ENCODE measurements at regions not wholly inside any gene's neighbourhood (a gene's known extent, or its start where the extent isn't known, plus 50 kb on each side); places are given as distances from the start of the nearest gene placed in this dataset.

DNA sequence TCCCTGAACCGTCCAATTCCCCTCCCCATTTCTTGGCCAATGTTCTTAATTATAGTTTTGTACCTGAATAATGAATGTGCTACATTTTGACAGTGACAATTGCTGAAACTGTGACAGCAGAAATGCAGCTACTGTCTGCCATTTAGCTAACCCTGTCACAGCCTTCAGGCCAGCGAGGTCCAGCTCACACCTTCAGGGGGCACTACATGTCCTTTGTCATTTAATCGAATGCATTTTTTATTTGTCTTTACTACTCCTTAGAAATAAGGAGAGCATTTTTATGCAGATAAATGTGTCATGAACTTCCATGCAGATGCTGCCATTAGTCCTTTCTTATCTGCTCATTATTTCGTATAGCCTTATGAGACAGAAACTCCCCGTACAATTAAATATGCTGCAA, 159.9 kb downstream of the MZT1 start:
- no peaks in the 10 kb centered on the region for H3K4me1 ChIP-seq (ENCODE audit: insufficient read depth, poor library complexity, severe bottlenecking)
- H3K27me3 ChIP-seq (ENCODE audit: insufficient read depth, poor library complexity, severe bottlenecking): no peaks in the 10 kb centered on the region
- TF ChIP-seq, protein P1, sequence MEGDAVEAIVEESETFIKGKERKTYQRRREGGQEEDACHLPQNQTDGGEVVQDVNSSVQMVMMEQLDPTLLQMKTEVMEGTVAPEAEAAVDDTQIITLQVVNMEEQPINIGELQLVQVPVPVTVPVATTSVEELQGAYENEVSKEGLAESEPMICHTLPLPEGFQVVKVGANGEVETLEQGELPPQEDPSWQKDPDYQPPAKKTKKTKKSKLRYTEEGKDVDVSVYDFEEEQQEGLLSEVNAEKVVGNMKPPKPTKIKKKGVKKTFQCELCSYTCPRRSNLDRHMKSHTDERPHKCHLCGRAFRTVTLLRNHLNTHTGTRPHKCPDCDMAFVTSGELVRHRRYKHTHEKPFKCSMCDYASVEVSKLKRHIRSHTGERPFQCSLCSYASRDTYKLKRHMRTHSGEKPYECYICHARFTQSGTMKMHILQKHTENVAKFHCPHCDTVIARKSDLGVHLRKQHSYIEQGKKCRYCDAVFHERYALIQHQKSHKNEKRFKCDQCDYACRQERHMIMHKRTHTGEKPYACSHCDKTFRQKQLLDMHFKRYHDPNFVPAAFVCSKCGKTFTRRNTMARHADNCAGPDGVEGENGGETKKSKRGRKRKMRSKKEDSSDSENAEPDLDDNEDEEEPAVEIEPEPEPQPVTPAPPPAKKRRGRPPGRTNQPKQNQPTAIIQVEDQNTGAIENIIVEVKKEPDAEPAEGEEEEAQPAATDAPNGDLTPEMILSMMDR (IDR thresholded peaks at IDR 0.05; ENCODE audit: poor library complexity, severe bottlenecking): no peak
- no peak overlapping the region for H3K27ac ChIP-seq (ENCODE audit: poor library complexity, severe bottlenecking)
- no peak for ATAC-seq (ENCODE audit: low read depth)
- no peak for DNase-seq (ENCODE audit: low spot score)
- H3K9me3 ChIP-seq (ENCODE audit: severe bottlenecking): no peaks in the 10 kb centered on the region
- H3K36me3 ChIP-seq (ENCODE audit: low read depth): no peaks in the 10 kb centered on the region
- H3K4me3 ChIP-seq (ENCODE audit: severe bottlenecking): no peak overlapping the region

DNA sequence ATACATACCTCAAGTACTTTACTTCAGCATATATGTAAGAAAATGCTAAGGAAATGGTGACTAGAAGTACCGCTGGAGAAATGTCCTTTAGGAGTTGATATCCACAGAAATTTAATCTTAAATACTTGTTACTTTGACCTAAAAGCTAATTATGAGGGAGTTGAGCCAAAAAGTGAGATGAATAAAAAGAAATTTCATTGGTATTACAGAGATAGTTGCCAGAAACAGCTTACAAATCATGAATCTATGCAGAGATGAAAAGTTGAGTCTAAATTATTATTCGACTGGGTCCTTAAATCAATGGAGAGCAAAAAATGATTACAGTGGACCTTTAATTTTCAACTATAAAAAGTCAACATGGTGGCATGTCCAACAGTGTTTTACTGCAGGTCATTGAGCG, 160.9 kb downstream of the MZT1 start:
- DNase-seq (ENCODE audit: low spot score): no peak
- ATAC-seq (ENCODE audit: low read depth): no peak
- TF ChIP-seq, protein P1 (IDR thresholded peaks at IDR 0.05; ENCODE audit: poor library complexity, severe bottlenecking): no peak

DNA sequence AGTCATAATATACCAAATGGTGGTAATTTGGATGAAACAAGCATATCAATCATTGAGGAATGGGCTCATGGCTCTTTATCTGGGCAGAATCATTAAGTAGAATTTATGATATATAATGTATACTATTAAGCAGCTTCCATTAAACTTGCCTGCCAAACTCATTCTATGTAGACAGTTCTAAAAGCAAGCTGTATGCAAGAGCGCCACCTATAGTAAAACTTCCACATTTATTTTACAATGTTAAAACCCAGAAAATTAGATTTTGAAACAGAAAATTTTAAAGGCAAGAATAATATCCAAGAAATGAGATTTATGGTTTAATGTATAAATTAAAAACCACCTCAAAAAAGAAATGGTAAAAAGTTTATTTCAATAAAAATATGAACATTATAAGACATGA, 161.5 kb downstream of the MZT1 start:
- Histone ChIP-seq H3K27me3 (ENCODE audit: insufficient read depth, poor library complexity, severe bottlenecking) (no peaks in the 10 kb centered on the region), H3K4me3 (ENCODE audit: severe bottlenecking) (no peak overlapping the region), H3K9me3 (ENCODE audit: severe bottlenecking) (no peaks in the 10 kb centered on the region), H3K4me1 (ENCODE audit: insufficient read depth, poor library complexity, severe bottlenecking) (no peaks in the 10 kb centered on the region), H3K27ac (ENCODE audit: poor library complexity, severe bottlenecking) (no peak overlapping the region), H3K36me3 (ENCODE audit: low read depth) (no peaks in the 10 kb centered on the region)
- ATAC-seq (ENCODE audit: low read depth) (no peak), DNase-seq (ENCODE audit: low spot score) (no peak)
- TF ChIP-seq, protein P1 (IDR thresholded peaks at IDR 0.05; ENCODE audit: poor library complexity, severe bottlenecking): peak; percentile 78

More for the DNA sequence above, 160.9 kb downstream of the MZT1 start:
- Histone ChIP-seq H3K27ac (ENCODE audit: poor library complexity, severe bottlenecking) (no peak overlapping the region), H3K36me3 (ENCODE audit: low read depth) (no peaks in the 10 kb centered on the region), H3K4me1 (ENCODE audit: insufficient read depth, poor library complexity, severe bottlenecking) (no peaks in the 10 kb centered on the region), H3K27me3 (ENCODE audit: insufficient read depth, poor library complexity, severe bottlenecking) (no peaks in the 10 kb centered on the region), H3K9me3 (ENCODE audit: severe bottlenecking) (no peaks in the 10 kb centered on the region), H3K4me3 (ENCODE audit: severe bottlenecking) (no peak overlapping the region)

DNA sequence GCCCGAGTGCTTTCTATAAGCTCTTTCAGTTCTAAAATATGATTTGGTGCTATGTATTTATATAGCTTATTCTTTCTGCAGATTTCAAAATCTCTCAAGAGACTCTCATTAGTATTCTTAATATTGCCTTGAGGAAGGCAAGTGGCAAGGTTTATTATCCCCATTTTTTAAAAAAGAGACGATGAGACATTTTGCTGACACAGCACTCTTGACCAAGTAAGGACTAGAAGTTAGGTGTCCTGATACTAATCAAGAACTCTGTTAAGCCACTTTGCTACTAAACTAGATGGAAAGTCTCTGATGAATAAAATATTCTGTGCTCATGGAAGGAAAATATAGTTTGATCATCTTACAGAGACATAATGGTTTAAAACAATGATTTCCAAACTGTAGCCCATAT, 164.7 kb downstream of the MZT1 start:
- no peak for DNase-seq (ENCODE audit: low spot score)
- Histone ChIP-seq H3K4me3 (ENCODE audit: severe bottlenecking) (no peak overlapping the region), H3K4me1 (ENCODE audit: insufficient read depth, poor library complexity, severe bottlenecking) (no peaks in the 10 kb centered on the region), H3K36me3 (ENCODE audit: low read depth) (no peaks in the 10 kb centered on the region), H3K9me3 (ENCODE audit: severe bottlenecking) (no peaks in the 10 kb centered on the region), H3K27me3 (ENCODE audit: insufficient read depth, poor library complexity, severe bottlenecking) (no peaks in the 10 kb centered on the region), H3K27ac (ENCODE audit: poor library complexity, severe bottlenecking) (no peak overlapping the region)
- no peak for ATAC-seq (ENCODE audit: low read depth)
- TF ChIP-seq, protein P1 (IDR thresholded peaks at IDR 0.05; ENCODE audit: poor library complexity, severe bottlenecking): no peak

DNA sequence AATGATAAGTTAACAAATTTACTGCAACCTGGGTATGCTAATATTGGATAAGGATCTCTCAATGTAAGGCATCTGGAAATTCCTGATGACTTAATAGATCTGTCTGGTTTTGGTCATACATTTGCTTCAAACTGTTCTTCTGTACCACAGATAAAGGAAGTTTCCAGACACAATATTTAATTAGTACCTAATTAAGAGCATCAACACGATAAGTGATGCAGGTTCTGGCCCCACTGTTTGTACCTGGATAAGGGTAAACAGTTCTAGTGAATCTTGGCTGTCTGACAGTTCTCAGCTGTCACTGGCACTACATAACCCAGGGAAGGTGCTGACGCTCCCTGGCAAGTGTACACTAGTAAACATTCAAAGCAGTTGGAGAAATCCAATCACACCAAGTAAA, 165.6 kb downstream of the MZT1 start:
- Histone ChIP-seq H3K27me3 (ENCODE audit: insufficient read depth, poor library complexity, severe bottlenecking) (no peaks in the 10 kb centered on the region), H3K9me3 (ENCODE audit: severe bottlenecking) (no peaks in the 10 kb centered on the region), H3K4me3 (ENCODE audit: severe bottlenecking) (no peak overlapping the region), H3K4me1 (ENCODE audit: insufficient read depth, poor library complexity, severe bottlenecking) (no peaks in the 10 kb centered on the region), H3K27ac (ENCODE audit: poor library complexity, severe bottlenecking) (no peak overlapping the region), H3K36me3 (ENCODE audit: low read depth) (no peaks in the 10 kb centered on the region)
- DNase-seq (ENCODE audit: low spot score) (no peak), ATAC-seq (ENCODE audit: low read depth) (no peak)
- TF ChIP-seq, protein P1 (IDR thresholded peaks at IDR 0.05; ENCODE audit: poor library complexity, severe bottlenecking): no peak
